ENCODE measurements at regions not wholly inside any gene's neighbourhood (a gene's known extent, or its start where the extent isn't known, plus 50 kb on each side); places are given as distances from the start of the nearest gene placed in this dataset.
"Not testable (repeated sequence)": the region's sequence is repeated elsewhere in the genome, so short reads cannot be mapped to it uniquely, and the experiment has no call there.

DNA sequence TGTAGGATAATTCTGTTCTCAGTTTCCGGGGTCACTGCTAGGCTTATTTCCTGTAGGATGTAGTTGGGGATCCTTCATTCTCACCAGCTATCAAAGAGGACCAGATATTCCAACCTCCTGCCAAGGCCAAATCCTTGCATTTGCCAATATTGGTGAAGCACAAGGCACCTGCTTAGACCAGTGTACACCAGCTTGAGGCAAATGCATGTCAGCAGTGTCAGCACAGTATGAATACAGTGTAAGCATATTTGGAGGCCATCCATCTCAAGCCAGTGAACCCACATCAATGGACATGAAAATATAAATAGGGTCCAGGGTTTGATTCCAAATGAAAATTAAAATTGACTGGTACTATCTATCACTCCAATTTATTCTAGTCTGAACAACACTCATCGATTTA, 88.0 kb upstream of the MAPRE2 start:
- POLR2A ChIA-PET, result no interaction called here
- TF ChIP-seq MYBL2 (CRISPR knock-in tag; IDR thresholded peaks at IDR 0.05), result no peak
- TF ChIP-seq, protein P1, sequence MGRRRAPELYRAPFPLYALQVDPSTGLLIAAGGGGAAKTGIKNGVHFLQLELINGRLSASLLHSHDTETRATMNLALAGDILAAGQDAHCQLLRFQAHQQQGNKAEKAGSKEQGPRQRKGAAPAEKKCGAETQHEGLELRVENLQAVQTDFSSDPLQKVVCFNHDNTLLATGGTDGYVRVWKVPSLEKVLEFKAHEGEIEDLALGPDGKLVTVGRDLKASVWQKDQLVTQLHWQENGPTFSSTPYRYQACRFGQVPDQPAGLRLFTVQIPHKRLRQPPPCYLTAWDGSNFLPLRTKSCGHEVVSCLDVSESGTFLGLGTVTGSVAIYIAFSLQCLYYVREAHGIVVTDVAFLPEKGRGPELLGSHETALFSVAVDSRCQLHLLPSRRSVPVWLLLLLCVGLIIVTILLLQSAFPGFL (CRISPR knock-in tag; IDR thresholded peaks at IDR 0.05; ENCODE audit: borderline replicate concordance), result no peak
- TF ChIP-seq JAZF1 (CRISPR knock-in tag; IDR thresholded peaks at IDR 0.05), result no peak
- TF ChIP-seq, protein P2, sequence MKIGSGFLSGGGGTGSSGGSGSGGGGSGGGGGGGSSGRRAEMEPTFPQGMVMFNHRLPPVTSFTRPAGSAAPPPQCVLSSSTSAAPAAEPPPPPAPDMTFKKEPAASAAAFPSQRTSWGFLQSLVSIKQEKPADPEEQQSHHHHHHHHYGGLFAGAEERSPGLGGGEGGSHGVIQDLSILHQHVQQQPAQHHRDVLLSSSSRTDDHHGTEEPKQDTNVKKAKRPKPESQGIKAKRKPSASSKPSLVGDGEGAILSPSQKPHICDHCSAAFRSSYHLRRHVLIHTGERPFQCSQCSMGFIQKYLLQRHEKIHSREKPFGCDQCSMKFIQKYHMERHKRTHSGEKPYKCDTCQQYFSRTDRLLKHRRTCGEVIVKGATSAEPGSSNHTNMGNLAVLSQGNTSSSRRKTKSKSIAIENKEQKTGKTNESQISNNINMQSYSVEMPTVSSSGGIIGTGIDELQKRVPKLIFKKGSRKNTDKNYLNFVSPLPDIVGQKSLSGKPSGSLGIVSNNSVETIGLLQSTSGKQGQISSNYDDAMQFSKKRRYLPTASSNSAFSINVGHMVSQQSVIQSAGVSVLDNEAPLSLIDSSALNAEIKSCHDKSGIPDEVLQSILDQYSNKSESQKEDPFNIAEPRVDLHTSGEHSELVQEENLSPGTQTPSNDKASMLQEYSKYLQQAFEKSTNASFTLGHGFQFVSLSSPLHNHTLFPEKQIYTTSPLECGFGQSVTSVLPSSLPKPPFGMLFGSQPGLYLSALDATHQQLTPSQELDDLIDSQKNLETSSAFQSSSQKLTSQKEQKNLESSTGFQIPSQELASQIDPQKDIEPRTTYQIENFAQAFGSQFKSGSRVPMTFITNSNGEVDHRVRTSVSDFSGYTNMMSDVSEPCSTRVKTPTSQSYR (CRISPR knock-in tag; IDR thresholded peaks at IDR 0.05), result no peak
- TF ChIP-seq ETV6 (CRISPR knock-in tag; IDR thresholded peaks at IDR 0.05), result no peak
- TF ChIP-seq EMX1 (CRISPR knock-in tag; IDR thresholded peaks at IDR 0.05), result no peak
- TF ChIP-seq, protein P3, sequence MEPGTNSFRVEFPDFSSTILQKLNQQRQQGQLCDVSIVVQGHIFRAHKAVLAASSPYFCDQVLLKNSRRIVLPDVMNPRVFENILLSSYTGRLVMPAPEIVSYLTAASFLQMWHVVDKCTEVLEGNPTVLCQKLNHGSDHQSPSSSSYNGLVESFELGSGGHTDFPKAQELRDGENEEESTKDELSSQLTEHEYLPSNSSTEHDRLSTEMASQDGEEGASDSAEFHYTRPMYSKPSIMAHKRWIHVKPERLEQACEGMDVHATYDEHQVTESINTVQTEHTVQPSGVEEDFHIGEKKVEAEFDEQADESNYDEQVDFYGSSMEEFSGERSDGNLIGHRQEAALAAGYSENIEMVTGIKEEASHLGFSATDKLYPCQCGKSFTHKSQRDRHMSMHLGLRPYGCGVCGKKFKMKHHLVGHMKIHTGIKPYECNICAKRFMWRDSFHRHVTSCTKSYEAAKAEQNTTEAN (CRISPR knock-in tag; IDR thresholded peaks at IDR 0.05), result no peak
- no peak for TF ChIP-seq SMAD3 (CRISPR knock-in tag; IDR thresholded peaks at IDR 0.05; ENCODE audit: borderline replicate concordance)
- Mint-ChIP-seq H3K4me3 (no peak overlapping the region), H3K4me1 (no peaks in the 10 kb centered on the region), H3K9me3 (peaks cover 6% of the 10 kb centered on the region), H3K27ac (no peak overlapping the region), H3K36me3 (no peaks in the 10 kb centered on the region), H3K27me3 (ENCODE audit: low read depth) (no peaks in the 10 kb centered on the region)
- DNase-seq (ENCODE audit: low spot score), result no peak
- CTCF ChIA-PET, result interaction anchor here (0.6 kb wide), 1 partner anchor 15 kb away, joined by 3 read pairs; no protein-coding TSS in a partner anchor
- ATAC-seq, result no peak

DNA sequence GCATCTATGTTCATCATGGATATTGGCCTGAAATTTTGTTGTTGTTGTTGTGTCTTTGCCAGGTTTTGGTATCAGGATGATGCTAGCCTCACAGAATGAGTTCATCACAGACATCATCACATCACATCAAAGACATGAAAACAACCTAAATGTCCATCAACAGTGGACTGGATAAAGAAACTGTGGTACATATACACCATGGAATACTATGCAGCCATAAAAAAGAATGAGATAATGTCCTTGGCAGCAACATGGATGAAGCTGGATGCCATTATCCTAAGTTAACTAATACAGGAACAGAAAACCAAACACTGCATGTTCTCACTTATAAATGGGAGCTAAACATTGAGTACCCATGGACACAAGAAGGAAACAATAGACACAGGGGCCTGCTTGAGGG, 85.7 kb upstream of the MAPRE2 start:
- H3K4me1 Mint-ChIP-seq; H3K4me3 Mint-ChIP-seq; CTCF ChIA-PET; H3K27ac Mint-ChIP-seq; POLR2A ChIA-PET; DNase-seq (ENCODE audit: low spot score); H3K36me3 Mint-ChIP-seq; ATAC-seq; H3K27me3 Mint-ChIP-seq (ENCODE audit: low read depth); H3K9me3 Mint-ChIP-seq: not testable (repeated sequence)

DNA sequence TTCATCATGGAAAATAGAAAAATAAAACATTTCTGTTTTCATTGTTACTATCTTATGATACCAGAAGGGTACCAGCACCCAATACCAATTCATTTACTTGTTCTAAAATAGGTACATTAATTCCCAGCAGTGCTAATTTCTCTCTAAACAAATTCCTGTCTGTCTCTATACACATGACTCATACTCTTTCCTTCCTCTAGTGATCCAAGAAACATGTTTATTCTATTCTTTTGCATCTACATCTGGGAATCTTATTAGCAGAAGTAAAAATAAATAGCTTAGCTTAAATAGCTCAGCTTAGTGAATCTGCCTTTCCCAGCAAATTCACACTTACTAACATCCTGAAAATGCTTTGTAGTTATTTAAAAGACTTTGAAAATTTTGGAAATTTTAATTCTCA, 84.5 kb upstream of the MAPRE2 start:
- peaks cover 6% of the 10 kb centered on the region for H3K9me3 Mint-ChIP-seq
- ChIA-PET POLR2A (no interaction called here), CTCF (no interaction called here)
- TF ChIP-seq, protein P2 (CRISPR knock-in tag; IDR thresholded peaks at IDR 0.05), result no peak
- TF ChIP-seq, protein P4, sequence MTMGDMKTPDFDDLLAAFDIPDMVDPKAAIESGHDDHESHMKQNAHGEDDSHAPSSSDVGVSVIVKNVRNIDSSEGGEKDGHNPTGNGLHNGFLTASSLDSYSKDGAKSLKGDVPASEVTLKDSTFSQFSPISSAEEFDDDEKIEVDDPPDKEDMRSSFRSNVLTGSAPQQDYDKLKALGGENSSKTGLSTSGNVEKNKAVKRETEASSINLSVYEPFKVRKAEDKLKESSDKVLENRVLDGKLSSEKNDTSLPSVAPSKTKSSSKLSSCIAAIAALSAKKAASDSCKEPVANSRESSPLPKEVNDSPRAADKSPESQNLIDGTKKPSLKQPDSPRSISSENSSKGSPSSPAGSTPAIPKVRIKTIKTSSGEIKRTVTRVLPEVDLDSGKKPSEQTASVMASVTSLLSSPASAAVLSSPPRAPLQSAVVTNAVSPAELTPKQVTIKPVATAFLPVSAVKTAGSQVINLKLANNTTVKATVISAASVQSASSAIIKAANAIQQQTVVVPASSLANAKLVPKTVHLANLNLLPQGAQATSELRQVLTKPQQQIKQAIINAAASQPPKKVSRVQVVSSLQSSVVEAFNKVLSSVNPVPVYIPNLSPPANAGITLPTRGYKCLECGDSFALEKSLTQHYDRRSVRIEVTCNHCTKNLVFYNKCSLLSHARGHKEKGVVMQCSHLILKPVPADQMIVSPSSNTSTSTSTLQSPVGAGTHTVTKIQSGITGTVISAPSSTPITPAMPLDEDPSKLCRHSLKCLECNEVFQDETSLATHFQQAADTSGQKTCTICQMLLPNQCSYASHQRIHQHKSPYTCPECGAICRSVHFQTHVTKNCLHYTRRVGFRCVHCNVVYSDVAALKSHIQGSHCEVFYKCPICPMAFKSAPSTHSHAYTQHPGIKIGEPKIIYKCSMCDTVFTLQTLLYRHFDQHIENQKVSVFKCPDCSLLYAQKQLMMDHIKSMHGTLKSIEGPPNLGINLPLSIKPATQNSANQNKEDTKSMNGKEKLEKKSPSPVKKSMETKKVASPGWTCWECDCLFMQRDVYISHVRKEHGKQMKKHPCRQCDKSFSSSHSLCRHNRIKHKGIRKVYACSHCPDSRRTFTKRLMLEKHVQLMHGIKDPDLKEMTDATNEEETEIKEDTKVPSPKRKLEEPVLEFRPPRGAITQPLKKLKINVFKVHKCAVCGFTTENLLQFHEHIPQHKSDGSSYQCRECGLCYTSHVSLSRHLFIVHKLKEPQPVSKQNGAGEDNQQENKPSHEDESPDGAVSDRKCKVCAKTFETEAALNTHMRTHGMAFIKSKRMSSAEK (CRISPR knock-in tag; IDR thresholded peaks at IDR 0.05; ENCODE audit: borderline replicate concordance), result no peak
- no peak for TF ChIP-seq NFATC4 (CRISPR knock-in tag; IDR thresholded peaks at IDR 0.05)
- TF ChIP-seq, protein P5, sequence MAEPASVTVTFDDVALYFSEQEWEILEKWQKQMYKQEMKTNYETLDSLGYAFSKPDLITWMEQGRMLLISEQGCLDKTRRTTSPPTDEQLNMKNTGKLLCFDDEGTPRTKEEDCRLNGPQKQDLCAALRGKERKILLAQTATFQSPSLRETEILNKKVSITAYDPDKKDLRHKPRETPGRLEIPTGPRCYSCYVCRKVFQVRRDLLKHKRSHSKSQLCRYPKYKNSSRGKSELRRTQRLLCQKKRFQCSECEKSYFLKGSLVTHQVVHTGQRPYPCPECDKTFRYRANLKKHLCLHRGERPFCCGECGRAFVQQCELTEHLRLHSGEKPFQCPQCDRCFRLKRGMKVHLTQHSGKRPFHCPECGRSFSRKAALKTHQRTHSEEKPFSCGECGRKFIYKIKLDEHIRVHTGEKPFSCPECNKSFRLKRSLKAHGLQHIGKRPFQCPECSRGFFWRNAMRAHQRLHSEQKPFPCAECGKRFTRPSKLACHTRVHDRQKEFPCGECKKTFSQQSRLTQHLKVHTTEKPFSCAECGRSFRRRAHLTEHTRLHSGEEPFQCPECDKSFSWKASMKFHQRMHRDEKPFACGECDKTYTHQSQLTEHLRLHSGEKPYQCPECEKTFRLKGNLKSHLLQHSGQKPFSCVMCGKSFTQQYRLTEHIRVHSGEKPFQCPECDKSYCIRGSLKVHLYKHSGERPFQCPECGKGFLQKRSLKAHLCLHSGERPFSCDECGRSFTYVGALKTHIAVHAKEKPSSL (CRISPR knock-in tag; conservative IDR thresholded peaks at IDR 0.05), result no peak
- no peak for TF ChIP-seq ZNF396 (CRISPR knock-in tag; IDR thresholded peaks at IDR 0.05; ENCODE audit: borderline replicate concordance)
- ATAC-seq (no peak), DNase-seq (ENCODE audit: low spot score) (no peak)
- no peak overlapping the region for H3K4me3 Mint-ChIP-seq
- H3K36me3 Mint-ChIP-seq, result no peaks in the 10 kb centered on the region
- no peak overlapping the region for H3K27ac Mint-ChIP-seq
- H3K27me3 Mint-ChIP-seq (ENCODE audit: low read depth), result no peaks in the 10 kb centered on the region
- no peaks in the 10 kb centered on the region; the same call in 1 of the 2 replicates for H3K4me1 Mint-ChIP-seq

Measured in WTC11 (cell line).